ENCODE measurements at regions not wholly inside any gene's neighbourhood (a gene's known extent, or its start where the extent isn't known, plus 50 kb on each side); places are given as distances from the start of the nearest gene placed in this dataset.

DNA sequence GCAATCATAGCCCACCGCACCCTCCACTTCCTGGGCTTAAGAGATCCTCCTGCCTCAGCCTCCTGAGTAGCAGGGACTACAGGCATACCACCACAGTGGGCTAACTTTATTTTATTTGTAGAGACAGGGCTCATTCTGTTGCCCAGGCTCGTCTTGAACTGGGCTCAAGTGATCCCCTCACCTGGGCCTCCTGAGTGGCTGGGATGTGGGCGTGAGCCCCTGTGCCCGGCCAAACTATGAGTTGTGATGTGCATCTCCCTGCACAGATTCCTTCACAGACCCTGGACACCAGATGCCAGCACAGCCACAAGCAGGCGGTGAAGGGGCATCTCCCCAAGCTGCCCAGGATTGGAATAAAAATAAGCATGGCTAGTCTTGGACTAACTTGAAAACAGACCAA, 244.9 kb upstream of the IRX1 start:
- TF ChIP-seq POLR2AphosphoS5 (IDR thresholded peaks at IDR 0.05) (no peak), POLR2A (IDR thresholded peaks at IDR 0.05) (no peak), EP300 (IDR thresholded peaks at IDR 0.05; ENCODE audit: low read depth) (no peak)
- TF ChIP-seq, protein P1, sequence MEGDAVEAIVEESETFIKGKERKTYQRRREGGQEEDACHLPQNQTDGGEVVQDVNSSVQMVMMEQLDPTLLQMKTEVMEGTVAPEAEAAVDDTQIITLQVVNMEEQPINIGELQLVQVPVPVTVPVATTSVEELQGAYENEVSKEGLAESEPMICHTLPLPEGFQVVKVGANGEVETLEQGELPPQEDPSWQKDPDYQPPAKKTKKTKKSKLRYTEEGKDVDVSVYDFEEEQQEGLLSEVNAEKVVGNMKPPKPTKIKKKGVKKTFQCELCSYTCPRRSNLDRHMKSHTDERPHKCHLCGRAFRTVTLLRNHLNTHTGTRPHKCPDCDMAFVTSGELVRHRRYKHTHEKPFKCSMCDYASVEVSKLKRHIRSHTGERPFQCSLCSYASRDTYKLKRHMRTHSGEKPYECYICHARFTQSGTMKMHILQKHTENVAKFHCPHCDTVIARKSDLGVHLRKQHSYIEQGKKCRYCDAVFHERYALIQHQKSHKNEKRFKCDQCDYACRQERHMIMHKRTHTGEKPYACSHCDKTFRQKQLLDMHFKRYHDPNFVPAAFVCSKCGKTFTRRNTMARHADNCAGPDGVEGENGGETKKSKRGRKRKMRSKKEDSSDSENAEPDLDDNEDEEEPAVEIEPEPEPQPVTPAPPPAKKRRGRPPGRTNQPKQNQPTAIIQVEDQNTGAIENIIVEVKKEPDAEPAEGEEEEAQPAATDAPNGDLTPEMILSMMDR (IDR thresholded peaks at IDR 0.05) = no peak
- Histone ChIP-seq H3K4me3 (no peak overlapping the region), H3K27me3 (no peaks in the 10 kb centered on the region), H3K36me3 (no peaks in the 10 kb centered on the region), H3K27ac (no peak overlapping the region), H3K9me3 (no peaks in the 10 kb centered on the region), H3K4me1 (no peaks in the 10 kb centered on the region)
- intact Hi-C loops (cut with DNase I; ENCODE audit: low total_unique reads) = no loop called here
- in situ Hi-C loops (cut with MboI; ENCODE audit: low pct_ligation_motif_present in 1 of 4, low pct_unique_long_range_greater_than_20kb in 1 of 4, low sequenced_read_pairs in 3 of 4) = no loop called here
- WGBS, 2 donors (ENCODE audit: low coverage in 1 of 2) = 79% methylated on average over 5 of the region's 5 CpGs; no CpG with 5 or more reads in 1 of the 2 donors
- no peak for DNase-seq

DNA sequence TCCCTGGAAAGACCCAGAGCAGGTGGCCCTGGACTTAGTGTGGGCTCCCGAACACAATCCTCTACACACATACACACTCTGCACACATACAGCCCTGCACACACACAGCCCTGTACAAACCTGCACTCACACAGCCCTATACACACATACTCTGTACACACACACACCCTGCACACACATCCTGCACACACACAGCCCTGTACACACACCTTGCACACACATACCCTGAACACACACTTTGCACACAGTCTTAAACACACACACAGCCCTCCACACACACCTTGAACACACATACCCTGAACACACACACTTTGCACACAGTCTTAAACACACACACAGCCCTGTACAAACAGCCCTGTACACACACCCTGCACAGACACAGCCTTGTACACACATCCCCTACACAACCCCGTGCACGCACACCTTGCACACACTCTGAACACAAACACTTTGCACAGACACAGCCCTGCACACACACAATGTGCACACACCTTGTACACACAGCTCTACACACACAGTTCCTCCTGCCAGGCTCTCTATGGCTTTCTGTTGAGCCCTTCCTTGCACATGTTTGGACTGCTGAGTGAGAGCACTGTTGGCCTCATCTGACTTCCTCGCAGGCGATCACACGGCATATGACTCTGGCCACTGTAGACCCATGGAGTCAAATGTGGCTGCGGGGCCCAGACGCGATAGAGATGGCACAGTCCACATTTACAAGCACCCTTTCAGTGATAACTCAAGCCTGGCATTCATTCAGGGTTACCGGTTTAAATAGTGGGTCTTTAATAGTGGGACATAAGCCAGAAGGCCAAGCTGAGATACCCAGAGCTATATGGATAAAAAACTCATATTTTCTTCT, 245.7 kb upstream of the IRX1 start:
- intact Hi-C loops (cut with DNase I; ENCODE audit: low total_unique reads) = no loop called here
- no peaks in the 10 kb centered on the region for H3K36me3 ChIP-seq
- no peak for DNase-seq
- TF ChIP-seq POLR2AphosphoS5 (IDR thresholded peaks at IDR 0.05) (no peak), EP300 (IDR thresholded peaks at IDR 0.05; ENCODE audit: low read depth) (no peak), POLR2A (IDR thresholded peaks at IDR 0.05) (no peak)
- TF ChIP-seq, protein P1 (IDR thresholded peaks at IDR 0.05) = no peak
- 83 to 94% methylated on average over 1 to 10 of the region's 10 CpGs for WGBS, 2 donors (ENCODE audit: low coverage in 1 of 2)
- H3K9me3 ChIP-seq = no peaks in the 10 kb centered on the region
- no peaks in the 10 kb centered on the region for H3K4me1 ChIP-seq
- H3K27ac ChIP-seq = no peak overlapping the region
- in situ Hi-C loops (cut with MboI; ENCODE audit: low pct_ligation_motif_present in 1 of 4, low pct_unique_long_range_greater_than_20kb in 1 of 4, low sequenced_read_pairs in 3 of 4) = no loop called here
- H3K27me3 ChIP-seq = no peaks in the 10 kb centered on the region
- H3K4me3 ChIP-seq = no peak overlapping the region

DNA sequence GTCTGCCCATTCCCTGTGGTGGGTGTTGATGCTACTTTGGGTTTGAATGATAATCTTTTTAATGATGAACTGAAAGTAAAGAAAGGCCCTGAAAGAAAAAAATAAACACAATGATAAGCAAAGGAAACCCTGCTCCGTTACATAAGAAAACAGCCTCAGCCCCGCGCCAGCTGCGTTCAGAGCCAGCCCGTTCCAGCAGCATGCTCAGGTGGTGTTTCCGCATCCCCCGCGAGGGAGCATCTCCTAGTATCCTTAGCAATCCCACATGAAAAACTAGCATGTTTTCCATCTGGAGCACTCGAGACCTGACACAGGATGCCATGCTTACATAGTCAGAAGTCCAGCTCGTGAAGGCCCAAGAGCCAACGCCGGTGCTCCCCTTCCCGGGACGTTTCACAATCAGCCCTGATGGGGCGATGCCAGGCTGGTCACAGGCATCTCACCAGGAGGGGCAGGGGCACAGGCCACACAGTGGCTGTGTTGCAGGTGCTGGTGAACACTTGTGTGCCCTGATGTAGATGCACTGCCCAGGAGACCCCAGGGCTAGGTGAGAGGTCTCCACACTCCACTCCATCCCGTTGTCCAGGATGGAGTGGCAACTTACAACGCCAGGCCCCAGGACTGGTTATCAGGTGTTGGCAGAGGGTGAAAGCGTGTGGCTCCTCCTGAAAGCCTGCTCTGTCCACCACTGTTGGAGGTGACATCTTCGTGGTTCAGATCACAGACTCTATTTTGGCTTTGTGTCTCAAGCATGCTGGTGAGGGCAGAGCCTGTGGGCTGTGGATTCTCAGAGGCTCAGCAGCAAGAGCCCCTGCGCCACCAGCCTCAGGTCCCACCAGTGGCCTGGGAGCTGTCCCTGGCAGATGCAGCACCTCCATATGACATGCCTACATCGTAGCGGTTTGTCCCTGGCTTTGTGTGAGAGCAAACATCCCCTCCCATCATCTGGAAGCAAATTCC, 246.8 kb upstream of the IRX1 start:
- intact Hi-C loops (cut with DNase I; ENCODE audit: low total_unique reads) (no loop called here), in situ Hi-C loops (cut with MboI; ENCODE audit: low pct_ligation_motif_present in 1 of 4, low pct_unique_long_range_greater_than_20kb in 1 of 4, low sequenced_read_pairs in 3 of 4) (no loop called here)
- Histone ChIP-seq H3K27me3 (no peaks in the 10 kb centered on the region), H3K36me3 (no peaks in the 10 kb centered on the region), H3K4me3 (no peak overlapping the region), H3K9me3 (no peaks in the 10 kb centered on the region), H3K27ac (no peak overlapping the region), H3K4me1 (no peaks in the 10 kb centered on the region)
- TF ChIP-seq EP300 (IDR thresholded peaks at IDR 0.05; ENCODE audit: low read depth) (no peak), POLR2A (IDR thresholded peaks at IDR 0.05) (no peak)
- TF ChIP-seq, protein P1 (IDR thresholded peaks at IDR 0.05) = no peak
- no peak for DNase-seq
- 82 to 96% methylated on average over 8 to 22 of the region's 22 CpGs for WGBS, 2 donors (ENCODE audit: low coverage in 1 of 2)

DNA sequence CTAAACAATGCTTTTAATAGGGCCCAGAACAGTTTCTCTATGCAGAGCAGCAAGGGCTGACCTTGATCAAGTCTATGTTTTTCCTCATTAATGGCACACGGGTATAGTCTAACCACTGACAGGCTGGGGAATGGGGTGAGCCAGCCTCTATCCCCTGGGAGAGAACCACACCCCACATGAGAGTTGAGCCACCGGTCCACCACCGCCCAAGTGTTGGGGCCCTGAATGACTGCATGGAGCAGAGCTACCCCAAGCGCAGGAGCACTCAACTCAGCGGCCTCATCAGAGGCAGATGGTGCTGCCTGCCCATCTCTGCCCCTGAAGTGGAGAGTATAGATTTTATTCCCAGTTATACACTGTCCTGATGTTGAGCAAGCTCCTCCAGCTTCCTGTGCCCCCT, 247.9 kb upstream of the IRX1 start:
- 86% methylated on average over 5 of the region's 5 CpGs; no CpG with 5 or more reads in 1 of the 2 donors for WGBS, 2 donors (ENCODE audit: low coverage in 1 of 2)
- no peak for DNase-seq
- no peak overlapping the region for H3K27ac ChIP-seq
- in situ Hi-C loops (cut with MboI; ENCODE audit: low pct_ligation_motif_present in 1 of 4, low pct_unique_long_range_greater_than_20kb in 1 of 4, low sequenced_read_pairs in 3 of 4) (no loop called here), intact Hi-C loops (cut with DNase I; ENCODE audit: low total_unique reads) (no loop called here)
- TF ChIP-seq, protein P1 (IDR thresholded peaks at IDR 0.05) = no peak
- no peak for TF ChIP-seq EP300 (IDR thresholded peaks at IDR 0.05; ENCODE audit: low read depth)
- no peak for TF ChIP-seq POLR2AphosphoS5 (IDR thresholded peaks at IDR 0.05)
- no peak for TF ChIP-seq POLR2A (IDR thresholded peaks at IDR 0.05)
- no peaks in the 10 kb centered on the region for H3K36me3 ChIP-seq
- H3K4me1 ChIP-seq = no peaks in the 10 kb centered on the region
- no peak overlapping the region for H3K4me3 ChIP-seq
- no peaks in the 10 kb centered on the region for H3K9me3 ChIP-seq
- no peaks in the 10 kb centered on the region for H3K27me3 ChIP-seq

Measured in transverse colon (tissue), 4 donors.